GM13977 (cell line): ENCODE measurements at regions not wholly inside any gene's neighbourhood (a gene's known extent, or its start where the extent isn't known, plus 50 kb on each side); places are given as distances from the start of the nearest gene placed in this dataset.

Experiments used
- DNase-seq: peaks from one replicate; pipeline ENCODE4 v3.0.0; 2012; ENCODE audit warnings: low spot score
- in situ Hi-C: fragments of 300-500 bp; cut with MboI; formaldehyde crosslinking; loops from one replicate; pipeline ENCODE4 v1.12.0; 2022; ENCODE audit warnings: low sequenced_read_pairs, low pct_unique_long_range_greater_than_20kb, mixed read lengths, inconsistent platforms; ENCODE audit not compliant: unreplicated experiment
- TF ChIP-seq, protein P1 (sequence below): IDR thresholded peaks from 2 replicates; pipeline ENCODE4 v1.5.1; 2012; ENCODE audit warnings: mild to moderate bottlenecking, control low read depth; ENCODE audit not compliant: insufficient read depth; ENCODE audit errors: extremely low read depth, missing control alignments

- TF ChIP-seq, protein P1, sequence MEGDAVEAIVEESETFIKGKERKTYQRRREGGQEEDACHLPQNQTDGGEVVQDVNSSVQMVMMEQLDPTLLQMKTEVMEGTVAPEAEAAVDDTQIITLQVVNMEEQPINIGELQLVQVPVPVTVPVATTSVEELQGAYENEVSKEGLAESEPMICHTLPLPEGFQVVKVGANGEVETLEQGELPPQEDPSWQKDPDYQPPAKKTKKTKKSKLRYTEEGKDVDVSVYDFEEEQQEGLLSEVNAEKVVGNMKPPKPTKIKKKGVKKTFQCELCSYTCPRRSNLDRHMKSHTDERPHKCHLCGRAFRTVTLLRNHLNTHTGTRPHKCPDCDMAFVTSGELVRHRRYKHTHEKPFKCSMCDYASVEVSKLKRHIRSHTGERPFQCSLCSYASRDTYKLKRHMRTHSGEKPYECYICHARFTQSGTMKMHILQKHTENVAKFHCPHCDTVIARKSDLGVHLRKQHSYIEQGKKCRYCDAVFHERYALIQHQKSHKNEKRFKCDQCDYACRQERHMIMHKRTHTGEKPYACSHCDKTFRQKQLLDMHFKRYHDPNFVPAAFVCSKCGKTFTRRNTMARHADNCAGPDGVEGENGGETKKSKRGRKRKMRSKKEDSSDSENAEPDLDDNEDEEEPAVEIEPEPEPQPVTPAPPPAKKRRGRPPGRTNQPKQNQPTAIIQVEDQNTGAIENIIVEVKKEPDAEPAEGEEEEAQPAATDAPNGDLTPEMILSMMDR = no peak
- no peak for DNase-seq
- in situ Hi-C loops = no loop called here
Measured at GRCh38 chr15:37252530-37252929, 152.2 kb upstream of the MEIS2 start.

DNA sequence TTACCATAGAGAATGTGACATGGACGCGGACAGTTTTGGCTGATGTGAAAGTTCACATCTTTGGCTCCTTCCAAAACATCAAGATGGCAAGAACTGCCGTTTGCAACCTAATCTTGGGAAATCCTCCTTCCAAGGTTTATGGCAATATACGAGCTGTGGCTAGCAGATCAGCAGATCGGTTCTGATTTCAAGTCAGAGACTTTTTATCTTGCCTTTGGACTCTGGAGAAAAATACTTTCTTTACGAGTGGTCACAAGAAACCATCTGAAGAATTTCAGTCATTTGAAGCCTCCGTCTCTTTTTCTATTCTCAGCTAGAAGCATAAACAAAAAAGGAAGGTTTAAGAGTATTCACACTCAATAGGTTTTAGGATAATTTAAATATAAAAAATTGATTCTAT lies 153.5 kb upstream of the MEIS2 start:
- no peak for DNase-seq
- TF ChIP-seq, protein P1 = no peak
- in situ Hi-C loops = no loop called here

DNA sequence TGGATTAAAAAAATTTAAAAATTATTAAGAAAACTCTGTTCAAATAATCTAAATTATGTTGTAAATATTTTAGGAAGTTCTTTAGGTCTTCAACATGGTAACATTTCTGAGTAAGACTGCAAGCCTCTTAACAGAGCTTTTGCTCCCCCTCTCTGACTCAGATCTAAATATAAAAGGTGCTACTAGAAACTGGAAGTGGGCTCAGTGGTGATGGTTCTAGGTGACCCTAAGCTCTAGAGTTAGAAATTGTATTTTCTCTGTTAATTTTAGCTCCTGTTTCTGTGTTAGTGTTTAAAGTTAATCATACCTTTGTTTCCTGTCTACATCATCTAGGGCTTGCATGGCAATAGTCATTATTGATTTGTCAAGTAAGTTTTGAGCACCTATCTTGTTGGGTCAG lies 159.9 kb upstream of the MEIS2 start:
- DNase-seq = no peak
- in situ Hi-C loops = no loop called here
- TF ChIP-seq, protein P1 = no peak

DNA sequence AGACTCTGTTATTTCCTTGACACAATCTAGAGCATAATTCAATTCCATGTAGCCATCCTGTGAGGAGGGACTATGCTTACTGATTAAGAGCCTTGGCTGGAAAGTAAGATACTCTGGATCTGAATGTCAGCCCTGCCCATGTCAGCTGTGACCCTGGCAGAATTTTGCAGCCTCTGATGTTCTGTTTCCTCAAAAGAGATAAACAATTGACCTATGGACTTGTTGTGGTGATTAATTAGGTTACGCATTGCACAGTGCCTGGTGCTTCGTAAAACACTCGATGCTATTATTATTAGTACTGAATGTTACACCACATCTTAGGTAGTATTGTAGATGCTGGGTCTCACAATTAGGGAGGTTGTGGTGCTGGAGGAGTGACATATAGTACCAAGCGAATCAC lies 161.3 kb upstream of the MEIS2 start:
- TF ChIP-seq, protein P1 = no peak
- in situ Hi-C loops = no loop called here
- no peak for DNase-seq

DNA sequence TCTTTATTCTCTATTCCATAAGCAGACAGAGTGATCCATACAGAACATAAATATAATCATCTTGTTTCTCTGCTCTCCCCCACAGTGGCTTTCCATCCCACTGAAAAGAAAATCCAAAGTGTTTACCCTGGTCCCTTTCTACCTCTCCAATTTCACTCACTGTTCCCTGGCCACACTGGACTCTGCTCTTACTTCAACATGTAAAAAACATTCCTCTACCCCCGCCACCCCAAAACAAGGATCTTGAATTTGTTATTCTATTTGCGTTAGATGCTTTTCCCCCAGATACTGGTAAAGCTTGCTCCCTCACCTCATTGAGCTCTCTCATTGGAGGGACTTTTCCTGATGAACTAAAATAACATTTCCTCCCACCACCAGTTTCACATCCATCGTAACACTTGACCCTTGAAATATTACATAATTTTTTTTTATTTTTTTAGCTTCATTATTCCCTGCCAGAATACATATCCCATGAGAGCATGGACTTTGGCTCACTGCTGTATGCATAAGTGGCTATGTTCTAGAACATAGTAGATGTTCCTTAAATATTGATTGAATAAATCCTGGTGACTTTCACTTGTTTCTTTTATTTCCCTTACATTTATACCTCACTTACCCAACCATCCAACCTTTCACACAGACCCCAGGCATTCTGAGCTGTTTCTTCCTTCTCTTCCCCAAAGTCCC lies 162.7 kb upstream of the MEIS2 start:
- DNase-seq = no peak
- TF ChIP-seq, protein P1 = no peak
- in situ Hi-C loops = no loop called here

GRCh38 chr15:37289109-37289765 lies 188.9 kb upstream of the MEIS2 start:
- in situ Hi-C loops = no loop called here
- TF ChIP-seq, protein P1 = no peak
- DNase-seq = no peak
